Tibial nerve (tissue), 4 donors: ENCODE measurements at regions not wholly inside any gene's neighbourhood (a gene's known extent, or its start where the extent isn't known, plus 50 kb on each side); places are given as distances from the start of the nearest gene placed in this dataset.

Experiments
- DNase-seq, 2 donors: peaks; one replicate each; pipeline ENCODE4 v3.0.0-alpha.2; 2019; ENCODE audit warnings: low spot score in 2 of 2
- H3K27ac ChIP-seq, 4 donors: fragments of 200-600 bp; sonication (generic) in 3 of 4; one replicate each; pipeline ENCODE4 v1.5.1; 2017 to 2019; ENCODE audit warnings: mild to moderate bottlenecking in 1 of 4
- H3K27me3 ChIP-seq, 2 donors: fragments of 200-600 bp; sonication (generic) in 1 of 2; one replicate each; pipeline versions ENCODE4 v1.5.1 to v1.6.0; 2017 to 2019
- H3K36me3 ChIP-seq, 3 donors: fragments of 200-600 bp; sonication (generic); one replicate each; pipeline ENCODE4 v1.5.1; 2018 to 2019
- H3K4me1 ChIP-seq, 4 donors: fragments of 200-600 bp; sonication (generic) in 3 of 4; one replicate each; pipeline ENCODE4 v1.5.1; 2017 to 2019
- H3K4me3 ChIP-seq, 4 donors: fragments of 200-600 bp; sonication (generic) in 3 of 4; one replicate each; pipeline ENCODE4 v1.5.1; 2017 to 2019; ENCODE audit warnings: mild to moderate bottlenecking in 1 of 4, moderate library complexity in 1 of 4
- H3K9me3 ChIP-seq, 4 donors: fragments of 200-600 bp; sonication (generic) in 3 of 4; one replicate each; pipeline ENCODE4 v1.5.1; 2017 to 2019
- EP300 ChIP-seq, 2 donors: sonication (generic); formaldehyde crosslinking; IDR thresholded peaks; one replicate each; pipeline ENCODE4 v1.6.1; 2017; ENCODE audit warnings: antibody characterized with exemption in 2 of 2, mild to moderate bottlenecking in 1 of 2
- POLR2A ChIP-seq, 2 donors: fragments of 450-650 bp; IDR thresholded peaks; one replicate each; pipeline ENCODE4 v1.6.1; 2017; ENCODE audit warnings: antibody characterized with exemption in 2 of 2, mild to moderate bottlenecking in 2 of 2, moderate library complexity in 2 of 2
- WGBS, 2 donors: methylation state at CpG; one replicate each; pipeline ENCODE4 v1.1.5; 2018; 5-methylcytosine and 5-hydroxymethylcytosine counted together
- TF ChIP-seq, protein P1 (sequence below), 5 experiments: fragments of 200-600 bp in 3 of 5; fragments of 450-650 bp in 2 of 5; sonication (generic) in 3 of 5; IDR thresholded peaks; one replicate each; pipeline ENCODE4 v1.5.1; 2016 to 2019; ENCODE audit warnings: antibody characterized with exemption in 5 of 5, mild to moderate bottlenecking in 3 of 5, moderate library complexity in 2 of 5

- H3K4me1 ChIP-seq: no peaks in the 10 kb centered on the region
- H3K36me3 ChIP-seq: no peaks in the 10 kb centered on the region
- H3K9me3 ChIP-seq: no peaks in the 10 kb centered on the region
- TF ChIP-seq, protein P1, sequence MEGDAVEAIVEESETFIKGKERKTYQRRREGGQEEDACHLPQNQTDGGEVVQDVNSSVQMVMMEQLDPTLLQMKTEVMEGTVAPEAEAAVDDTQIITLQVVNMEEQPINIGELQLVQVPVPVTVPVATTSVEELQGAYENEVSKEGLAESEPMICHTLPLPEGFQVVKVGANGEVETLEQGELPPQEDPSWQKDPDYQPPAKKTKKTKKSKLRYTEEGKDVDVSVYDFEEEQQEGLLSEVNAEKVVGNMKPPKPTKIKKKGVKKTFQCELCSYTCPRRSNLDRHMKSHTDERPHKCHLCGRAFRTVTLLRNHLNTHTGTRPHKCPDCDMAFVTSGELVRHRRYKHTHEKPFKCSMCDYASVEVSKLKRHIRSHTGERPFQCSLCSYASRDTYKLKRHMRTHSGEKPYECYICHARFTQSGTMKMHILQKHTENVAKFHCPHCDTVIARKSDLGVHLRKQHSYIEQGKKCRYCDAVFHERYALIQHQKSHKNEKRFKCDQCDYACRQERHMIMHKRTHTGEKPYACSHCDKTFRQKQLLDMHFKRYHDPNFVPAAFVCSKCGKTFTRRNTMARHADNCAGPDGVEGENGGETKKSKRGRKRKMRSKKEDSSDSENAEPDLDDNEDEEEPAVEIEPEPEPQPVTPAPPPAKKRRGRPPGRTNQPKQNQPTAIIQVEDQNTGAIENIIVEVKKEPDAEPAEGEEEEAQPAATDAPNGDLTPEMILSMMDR (IDR thresholded peaks at IDR 0.05): no peak
- TF ChIP-seq POLR2A (IDR thresholded peaks at IDR 0.05) (no peak), EP300 (IDR thresholded peaks at IDR 0.05) (no peak)
- no peak overlapping the region for H3K27ac ChIP-seq
- no peak overlapping the region for H3K4me3 ChIP-seq
- H3K27me3 ChIP-seq: no peaks in the 10 kb centered on the region
- no peak for DNase-seq
- WGBS, 2 donors: 49 to 54% methylated on average over 4 of the region's 4 CpGs
Measured at GRCh38 chr2:58508006-58508405, 266.9 kb upstream of the FANCL start.

DNA sequence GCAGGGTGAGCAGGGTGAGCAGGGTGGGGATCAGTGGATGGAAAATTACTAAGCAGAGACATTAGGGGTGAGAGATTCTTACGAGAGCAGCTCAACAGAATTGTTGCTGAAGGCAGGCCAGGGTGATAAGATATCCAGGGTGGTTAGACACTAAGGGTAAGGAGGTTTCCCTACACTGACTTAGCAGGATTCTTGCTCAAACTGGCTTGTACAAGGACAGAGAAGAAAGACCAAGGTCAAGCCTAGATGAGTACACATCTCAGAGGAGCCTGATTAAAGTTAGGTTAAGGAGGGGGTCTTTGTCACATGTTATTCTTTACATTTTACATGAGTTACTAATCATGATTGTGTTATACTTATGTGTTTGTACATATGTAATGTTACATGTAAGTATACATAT, 262.8 kb upstream of the FANCL start:
- Histone ChIP-seq H3K36me3 (no peaks in the 10 kb centered on the region), H3K4me1 (no peaks in the 10 kb centered on the region), H3K27ac (no peak overlapping the region), H3K4me3 (no peak overlapping the region), H3K9me3 (no peaks in the 10 kb centered on the region), H3K27me3 (no peaks in the 10 kb centered on the region)
- DNase-seq: no peak
- TF ChIP-seq POLR2A (IDR thresholded peaks at IDR 0.05) (no peak), EP300 (IDR thresholded peaks at IDR 0.05) (no peak)
- TF ChIP-seq, protein P1 (IDR thresholded peaks at IDR 0.05): no peak
- 77% methylated on average over 1 of the region's 1 CpG for WGBS, 2 donors

GRCh38 chr2:58502931-58503330, 261.8 kb upstream of the FANCL start:
- no peak overlapping the region for H3K27ac ChIP-seq
- H3K4me3 ChIP-seq: no peak overlapping the region
- no peaks in the 10 kb centered on the region for H3K9me3 ChIP-seq
- DNase-seq: no peak
- 86 to 87% methylated on average over 3 of the region's 3 CpGs for WGBS, 2 donors
- no peaks in the 10 kb centered on the region for H3K36me3 ChIP-seq
- no peaks in the 10 kb centered on the region for H3K4me1 ChIP-seq
- H3K27me3 ChIP-seq: no peaks in the 10 kb centered on the region
- TF ChIP-seq POLR2A (IDR thresholded peaks at IDR 0.05) (no peak), EP300 (IDR thresholded peaks at IDR 0.05) (no peak)
- TF ChIP-seq, protein P1 (IDR thresholded peaks at IDR 0.05): no peak

DNA sequence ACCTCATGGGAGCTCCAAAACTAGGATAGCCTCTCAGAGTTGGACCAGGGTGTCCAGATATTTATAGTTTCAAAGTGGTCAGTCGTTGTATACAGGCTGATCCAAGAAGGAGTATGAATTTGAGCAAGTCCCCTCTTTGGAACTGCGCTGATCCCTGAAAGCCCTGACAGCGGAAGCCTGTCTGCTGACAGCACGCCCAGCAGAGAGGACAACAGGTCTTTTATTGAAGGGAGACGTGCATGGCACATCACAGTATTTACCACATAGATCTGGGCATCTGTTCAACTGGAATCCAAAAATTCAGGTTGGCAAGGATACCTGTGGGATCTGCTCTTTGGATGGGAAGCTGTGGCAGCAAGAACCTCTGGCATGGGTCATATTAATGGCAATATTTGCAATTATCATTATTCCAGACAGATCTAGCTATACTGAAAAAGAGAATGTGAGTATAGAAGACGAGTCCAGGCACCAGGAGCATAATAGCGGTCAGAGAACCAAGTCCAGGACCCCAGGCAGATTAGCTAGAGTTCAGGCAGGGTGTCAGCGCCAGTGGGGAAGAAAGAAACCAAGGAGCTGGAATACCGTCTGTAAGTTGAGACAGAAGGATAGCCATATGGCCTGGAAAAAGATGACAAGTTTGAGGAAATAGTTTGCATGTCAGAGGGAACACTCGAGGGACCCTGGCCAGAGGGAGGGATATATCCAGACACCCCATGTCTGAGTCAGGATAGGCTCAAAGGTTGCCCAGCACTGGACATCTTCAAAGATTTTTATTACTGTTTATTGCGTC, 260.4 kb upstream of the FANCL start:
- WGBS, 2 donors: 76 to 77% methylated on average over 11 of the region's 11 CpGs

GRCh38 chr2:58497168-58497567, 256.0 kb upstream of the FANCL start:
- no peaks in the 10 kb centered on the region for H3K4me1 ChIP-seq
- 44 to 52% methylated on average over 3 of the region's 3 CpGs for WGBS, 2 donors
- no peaks in the 10 kb centered on the region for H3K27me3 ChIP-seq
- H3K36me3 ChIP-seq: no peaks in the 10 kb centered on the region
- H3K9me3 ChIP-seq: no peaks in the 10 kb centered on the region
- DNase-seq: no peak
- no peak overlapping the region for H3K27ac ChIP-seq
- no peak overlapping the region for H3K4me3 ChIP-seq
- TF ChIP-seq EP300 (IDR thresholded peaks at IDR 0.05): no peak
- TF ChIP-seq, protein P1 (IDR thresholded peaks at IDR 0.05): no peak
- TF ChIP-seq POLR2A (IDR thresholded peaks at IDR 0.05): no peak

More for the DNA sequence above, 260.4 kb upstream of the FANCL start:
- Histone ChIP-seq H3K9me3 (no peaks in the 10 kb centered on the region), H3K4me3 (no peak overlapping the region), H3K27me3 (no peaks in the 10 kb centered on the region), H3K27ac (no peak overlapping the region), H3K36me3 (no peaks in the 10 kb centered on the region), H3K4me1 (no peaks in the 10 kb centered on the region)
- DNase-seq: no peak
- TF ChIP-seq EP300 (IDR thresholded peaks at IDR 0.05): no peak
- TF ChIP-seq POLR2A (IDR thresholded peaks at IDR 0.05): no peak
- TF ChIP-seq, protein P1 (IDR thresholded peaks at IDR 0.05): no peak
